Bone marrow (tissue), 2 donors: ENCODE measurements at regions not wholly inside any gene's neighbourhood (a gene's known extent, or its start where the extent isn't known, plus 50 kb on each side); places are given as distances from the start of the nearest gene placed in this dataset.
"Not testable (repeated sequence)": the region's sequence is repeated elsewhere in the genome, so short reads cannot be mapped to it uniquely, and the experiment has no call there.

ENCODE experiments used
- DNase-seq, 2 donors: peaks; one replicate each; lab custom pipeline; 2025; lab: John Stamatoyannopoulos, UW

DNA sequence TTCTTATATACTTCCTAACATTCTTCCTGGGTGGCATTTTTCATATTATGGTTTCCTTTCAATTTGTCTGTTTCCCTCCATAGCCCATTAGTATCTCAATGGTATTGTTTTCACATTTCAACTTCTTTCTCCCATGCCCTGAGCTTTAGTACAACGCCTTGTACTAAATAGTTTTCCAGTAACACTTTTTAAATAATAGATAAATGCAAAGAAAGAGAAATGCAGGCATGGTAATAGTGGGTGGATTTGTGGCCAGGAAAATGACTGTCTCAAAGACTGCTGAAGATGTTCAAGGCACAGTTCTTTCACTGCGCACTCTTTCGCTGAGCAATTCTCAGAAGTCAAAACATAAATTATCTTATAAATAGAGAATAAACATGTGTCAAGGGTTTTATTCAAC lies 145.1 kb downstream of the LCA5 start:
- no peak for DNase-seq

DNA sequence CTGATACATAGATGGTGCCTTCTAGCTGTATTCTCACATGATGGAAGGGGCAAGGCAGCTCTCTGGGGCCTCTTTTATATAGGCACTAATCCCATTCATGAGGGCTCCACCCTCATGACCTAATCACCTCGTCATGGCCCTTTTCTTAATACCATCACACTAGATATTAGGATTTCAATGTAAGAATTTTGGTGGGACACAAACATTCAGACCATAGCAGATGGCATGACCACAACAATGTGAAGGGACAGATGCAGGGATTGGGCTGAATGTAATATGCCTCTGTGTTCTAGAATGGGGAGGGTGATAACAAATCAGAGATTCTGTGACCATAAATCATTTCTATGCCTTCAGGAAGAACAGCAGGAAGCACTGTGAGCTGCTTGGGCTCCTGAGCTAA lies 145.8 kb downstream of the LCA5 start:
- DNase-seq = no peak

DNA sequence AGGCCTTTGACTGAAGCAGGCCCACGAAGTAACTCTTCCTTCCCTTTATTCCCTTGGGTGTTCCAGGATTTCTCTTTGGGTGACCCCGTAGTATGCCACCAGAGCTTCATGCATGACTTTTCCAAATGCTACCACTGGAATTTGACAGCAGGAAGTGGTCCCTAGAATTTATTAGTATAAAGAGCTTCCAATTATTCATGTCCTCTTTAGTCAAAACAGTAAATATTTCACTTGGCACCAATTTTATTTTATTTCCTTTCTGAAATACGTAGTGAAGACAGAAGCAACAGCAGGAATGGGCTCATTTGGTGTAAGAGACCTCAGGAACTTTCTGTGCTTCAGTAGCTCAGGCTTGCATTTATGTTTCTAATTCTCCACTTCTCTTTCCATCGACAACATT lies 151.3 kb downstream of the LCA5 start:
- DNase-seq = no peak

DNA sequence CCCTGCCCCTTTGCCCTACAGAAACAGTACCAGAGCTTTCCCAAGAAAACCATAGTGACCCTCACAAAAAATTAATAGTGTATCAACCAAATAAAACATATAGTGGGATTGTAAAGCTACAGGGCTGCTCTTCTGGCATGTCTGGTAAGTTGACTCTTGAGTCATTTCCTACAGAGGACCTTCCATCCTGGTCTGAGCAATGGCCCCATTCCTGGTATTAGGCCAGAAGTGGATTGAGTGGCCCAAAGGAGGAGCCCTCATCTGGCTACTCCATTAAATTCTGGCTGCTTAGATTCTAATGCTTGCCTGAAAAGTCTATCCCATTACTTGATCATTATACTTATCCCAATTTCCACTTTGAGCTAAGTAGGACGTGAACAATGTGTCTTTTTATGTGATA lies 150.9 kb upstream of the HMGN3 start:
- no peak for DNase-seq

DNA sequence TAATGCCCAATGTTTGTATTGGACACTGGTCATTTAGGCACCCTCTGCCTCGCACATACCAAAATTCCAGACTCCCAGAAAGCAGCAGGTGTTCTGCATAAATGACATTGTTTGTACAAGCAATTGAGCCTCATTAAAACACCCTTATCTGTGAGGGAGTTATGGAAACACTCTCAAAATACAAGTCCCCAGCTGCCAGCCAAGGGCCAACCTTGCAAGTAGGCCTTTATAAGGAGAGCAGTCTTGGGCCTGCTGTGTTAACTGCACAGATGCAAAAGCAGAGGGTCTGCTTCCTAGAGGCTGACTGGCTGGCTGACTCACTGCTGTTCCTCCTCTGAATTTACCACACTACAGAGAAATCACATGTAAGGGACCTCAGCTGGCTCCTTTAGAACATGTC lies 150.4 kb upstream of the HMGN3 start:
- DNase-seq = no peak

DNA sequence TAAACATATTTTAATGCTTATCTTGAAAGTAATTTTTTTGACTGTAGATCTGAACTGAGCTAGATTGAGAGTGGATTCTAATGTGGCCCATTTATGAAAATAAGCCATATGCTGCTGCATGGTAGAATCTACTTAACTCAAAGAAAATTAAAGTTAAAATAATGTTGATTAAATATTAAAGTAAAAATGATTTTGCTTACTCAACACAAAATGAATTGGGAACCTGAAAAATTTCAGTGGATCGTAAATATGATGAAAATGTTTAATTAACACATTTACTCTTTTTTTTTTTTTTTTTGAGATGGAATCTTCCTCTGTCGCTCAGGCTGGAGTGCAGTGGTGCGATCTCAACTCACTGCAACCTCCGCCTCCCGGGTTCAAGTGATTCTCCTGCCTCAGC lies 144.5 kb upstream of the HMGN3 start:
- no peak for DNase-seq

DNA sequence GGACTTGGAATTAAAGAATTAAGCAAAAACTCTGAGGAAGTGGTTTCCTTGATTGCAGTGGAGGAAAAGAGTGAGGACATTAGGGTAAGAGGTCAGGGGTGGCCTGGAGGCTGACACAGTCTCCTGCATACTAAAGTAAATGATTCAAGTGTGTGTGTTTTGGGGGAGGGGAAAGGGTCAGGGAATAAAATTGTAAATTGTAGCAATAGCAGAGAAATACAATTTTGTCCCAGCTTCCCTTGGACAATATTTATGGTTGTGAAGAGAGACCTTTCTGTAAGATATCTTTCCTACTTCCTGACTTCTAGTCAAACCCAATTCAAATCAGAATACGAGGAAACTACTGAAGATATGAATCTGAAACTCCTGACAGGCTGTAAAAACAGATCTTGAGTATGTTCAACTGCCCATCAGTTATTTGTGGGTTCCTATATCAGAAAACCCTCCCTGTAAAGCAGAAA lies 143.4 kb upstream of the HMGN3 start:
- DNase-seq = no peak

DNA sequence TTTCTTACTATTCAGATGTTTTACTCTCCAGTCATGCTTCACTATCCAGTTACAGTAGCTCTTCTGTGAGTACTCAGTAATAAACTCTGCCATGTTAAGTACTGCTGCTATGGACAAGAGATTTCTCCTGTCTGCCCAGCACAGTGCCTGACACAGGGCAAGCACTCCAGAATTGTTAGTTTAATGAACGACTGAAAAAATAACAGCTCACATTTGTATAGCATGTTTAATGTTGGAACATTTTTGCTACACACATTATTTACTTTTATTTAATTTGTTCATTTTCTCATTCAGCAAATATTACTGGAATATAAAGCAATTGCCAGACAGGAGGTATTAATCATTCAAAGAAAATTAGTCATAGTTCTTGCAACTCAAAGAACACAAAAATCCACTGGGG lies 142.6 kb upstream of the HMGN3 start:
- DNase-seq = no peak

DNA sequence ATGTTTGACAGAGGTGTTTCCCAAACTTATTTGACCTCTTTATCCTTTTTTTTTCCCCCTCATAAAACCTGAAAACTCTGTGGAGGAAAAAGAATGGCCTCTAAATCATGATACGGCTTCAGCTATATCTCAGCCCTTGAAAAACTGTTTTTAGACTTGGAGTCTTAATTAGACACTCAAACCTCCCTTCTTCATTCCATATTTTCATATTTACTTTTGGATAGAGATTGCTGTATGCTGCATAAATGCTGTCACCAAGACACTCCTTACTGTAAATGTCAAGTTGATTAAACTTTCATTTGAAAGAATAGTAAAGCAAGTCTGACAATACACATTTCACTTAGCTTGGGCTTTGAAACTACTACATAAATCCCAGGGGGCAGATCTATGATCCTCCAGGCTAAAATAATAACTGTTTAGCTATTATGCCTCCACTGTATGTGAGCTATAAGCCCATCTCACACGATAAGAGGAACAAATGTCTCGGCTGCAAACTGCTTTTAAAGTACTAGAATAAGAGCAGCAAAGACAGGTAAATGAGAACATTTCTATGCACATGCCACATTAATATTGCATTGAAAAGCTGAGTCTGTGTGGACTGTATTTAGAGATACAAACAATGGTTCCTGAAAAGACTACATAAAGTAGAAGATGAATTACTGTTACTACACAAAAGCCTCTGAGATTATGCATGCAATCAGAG lies 141.3 kb upstream of the HMGN3 start:
- no peak for DNase-seq

DNA sequence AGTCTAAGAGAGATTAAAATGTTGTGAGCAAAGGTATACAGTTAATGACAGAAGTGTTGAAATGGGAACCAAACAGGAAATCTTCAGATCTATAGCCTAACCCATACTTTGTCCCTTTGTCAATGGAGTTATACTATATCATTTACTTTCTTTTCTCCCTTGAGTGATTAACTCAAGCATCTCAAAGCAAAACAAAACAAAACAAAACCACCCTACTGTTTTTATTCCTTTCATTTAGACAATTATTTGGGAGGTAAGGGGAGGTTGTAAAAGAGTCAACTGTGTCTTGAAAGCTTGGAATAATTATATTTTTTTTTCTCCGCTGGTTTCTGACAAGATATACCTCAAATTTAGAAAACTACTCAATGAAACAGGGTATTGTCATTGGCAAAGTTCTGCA lies 139.8 kb upstream of the HMGN3 start:
- no peak for DNase-seq

DNA sequence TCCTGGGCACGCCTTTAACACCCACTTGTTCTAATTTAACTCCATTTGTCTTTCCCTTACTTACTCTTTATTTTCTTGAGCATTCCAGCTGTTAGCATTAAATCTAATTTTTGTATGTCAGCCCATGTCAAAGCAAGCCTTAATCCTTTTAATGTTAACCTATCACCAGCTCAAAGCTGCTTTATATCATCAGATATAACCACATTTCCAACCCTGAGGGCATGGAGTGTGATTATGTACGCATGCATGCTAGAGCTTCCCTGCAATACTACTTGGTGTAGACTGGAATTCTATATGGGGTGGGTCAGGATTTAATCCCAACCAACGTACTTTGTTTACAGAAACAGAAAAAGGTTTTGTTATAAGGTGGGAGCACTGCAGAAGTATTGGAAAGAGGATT lies 139.4 kb upstream of the HMGN3 start:
- DNase-seq = no peak

DNA sequence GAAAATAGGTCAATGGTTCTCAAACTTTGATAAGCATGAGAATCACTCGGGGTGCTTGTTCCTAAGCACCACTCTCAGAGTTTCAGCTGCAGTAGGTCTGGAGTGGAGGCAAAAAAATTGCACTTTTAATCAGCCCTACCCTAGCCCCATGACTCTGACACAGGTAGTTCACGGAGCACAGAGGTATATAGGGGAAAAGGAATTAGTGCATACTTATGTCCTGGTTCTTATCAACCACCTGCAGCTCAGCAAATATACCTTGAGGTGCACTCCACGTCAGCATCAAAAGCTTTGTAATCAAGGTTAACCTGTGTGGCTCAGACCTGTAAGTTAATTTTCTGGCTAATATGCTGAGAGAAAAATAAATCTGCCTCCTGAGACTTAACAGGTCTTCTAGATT lies 138.8 kb upstream of the HMGN3 start:
- no peak for DNase-seq

DNA sequence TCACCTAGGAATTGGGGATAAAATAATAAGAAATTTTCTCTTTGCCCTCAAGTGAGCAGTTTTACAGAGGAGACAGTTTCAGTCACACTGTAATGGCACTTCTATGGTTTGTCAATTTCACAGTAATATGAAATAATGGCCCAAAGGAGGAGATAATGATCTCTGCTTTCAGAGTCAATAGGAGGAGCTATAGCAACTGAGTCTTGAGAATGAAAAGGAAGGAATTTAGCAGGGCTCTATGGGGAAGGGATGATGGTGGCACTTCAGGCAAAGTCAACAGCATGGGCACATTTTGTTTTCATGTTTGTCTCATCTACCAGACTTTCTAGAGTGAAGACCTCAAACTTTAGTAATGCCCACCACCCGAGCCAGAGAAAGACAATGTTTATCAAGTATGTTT lies 138.3 kb upstream of the HMGN3 start:
- no peak for DNase-seq

DNA sequence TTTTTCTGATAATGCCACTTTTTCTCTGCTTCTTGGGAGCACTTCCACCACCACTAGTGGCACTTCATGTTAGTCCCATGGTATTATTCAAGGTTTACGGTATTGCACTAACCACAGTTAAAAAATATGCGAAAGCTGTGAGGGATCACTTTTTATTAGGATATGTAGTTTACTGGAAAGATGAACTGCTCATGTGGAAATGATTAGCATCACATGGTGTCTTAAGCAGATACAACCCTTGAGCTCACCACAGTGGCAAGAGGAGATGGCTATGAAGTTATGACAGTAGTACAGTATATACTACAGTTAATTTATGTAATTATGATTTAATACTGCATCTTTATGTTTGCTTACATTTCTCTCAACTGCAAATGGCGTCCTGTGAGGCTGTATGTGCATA lies 134.5 kb upstream of the HMGN3 start:
- DNase-seq = no peak

DNA sequence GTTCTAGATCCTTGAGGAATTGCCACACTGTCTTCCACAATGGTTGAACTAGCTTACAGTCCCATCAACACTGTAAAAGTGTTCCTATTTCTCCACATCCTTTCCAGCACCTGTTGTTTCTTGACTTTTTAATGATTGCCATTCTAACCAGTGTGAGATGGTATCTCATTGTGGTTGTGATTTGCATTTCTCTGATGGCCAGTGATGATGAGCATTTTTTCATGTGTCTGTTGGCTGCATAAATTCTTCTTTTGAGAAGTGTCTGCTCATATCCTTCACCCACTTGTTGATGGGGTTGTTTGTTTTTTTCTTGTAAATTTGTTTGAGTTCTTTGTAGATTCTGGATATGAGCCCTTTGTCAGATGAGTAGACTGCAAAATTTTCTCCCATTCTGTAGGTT lies 129.0 kb upstream of the HMGN3 start:
- not testable (repeated sequence) for DNase-seq

DNA sequence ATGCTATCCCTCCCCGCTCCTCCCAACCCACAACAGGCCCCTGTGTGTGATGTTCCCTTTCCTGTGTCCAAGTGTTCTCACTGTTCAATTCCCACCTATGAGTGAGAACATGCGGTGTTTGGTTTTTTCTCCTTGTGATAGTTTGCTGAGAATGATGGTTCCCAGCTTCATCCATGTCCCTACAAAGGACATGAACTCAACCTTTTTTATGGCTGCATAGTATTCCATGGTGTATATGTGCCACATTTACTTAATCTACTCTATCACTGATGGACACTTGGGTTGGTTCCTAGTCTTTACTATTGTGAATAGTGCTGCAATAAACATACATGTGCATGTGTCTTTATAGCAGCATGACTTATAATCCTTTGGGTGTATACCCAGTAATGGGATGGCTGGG lies 126.6 kb upstream of the HMGN3 start:
- DNase-seq = not testable (repeated sequence)

DNA sequence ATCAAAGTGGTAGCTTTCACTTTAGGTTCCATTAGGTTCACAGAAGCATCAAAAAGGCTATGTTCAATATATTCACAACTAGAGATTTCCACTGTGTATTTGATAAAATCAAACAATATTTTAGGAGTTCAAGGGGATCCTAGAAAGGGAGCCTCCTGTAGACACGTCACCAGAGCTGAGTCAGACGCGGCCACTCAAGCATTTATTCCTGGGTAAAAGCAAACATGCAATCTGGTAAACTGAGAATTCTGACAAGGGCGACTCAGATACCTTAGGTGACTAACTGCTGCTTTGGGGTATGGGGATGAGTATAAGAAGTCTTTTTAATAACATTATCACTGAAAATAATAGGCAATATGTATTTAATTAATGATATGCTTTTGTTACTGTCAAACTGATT lies 118.7 kb upstream of the HMGN3 start:
- no peak for DNase-seq

DNA sequence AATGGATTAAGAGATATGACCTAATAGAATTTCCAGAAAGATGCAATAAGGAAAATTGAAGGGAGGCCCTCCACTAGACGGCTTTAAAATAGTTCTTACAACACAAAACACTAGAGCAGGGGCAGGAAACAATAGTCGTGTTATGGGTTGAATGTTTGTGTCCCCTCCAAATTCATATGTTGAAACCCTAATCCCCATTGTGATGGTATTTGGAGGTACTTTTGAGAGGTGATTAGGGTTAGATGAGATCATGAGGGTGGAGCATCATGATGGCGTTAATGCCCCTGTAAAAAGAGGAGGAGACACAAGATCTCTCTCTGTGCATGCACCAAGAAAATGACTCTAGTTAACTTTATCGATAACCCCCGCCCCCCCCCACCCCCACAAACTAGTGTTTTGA lies 104.0 kb upstream of the HMGN3 start:
- DNase-seq = no peak

DNA sequence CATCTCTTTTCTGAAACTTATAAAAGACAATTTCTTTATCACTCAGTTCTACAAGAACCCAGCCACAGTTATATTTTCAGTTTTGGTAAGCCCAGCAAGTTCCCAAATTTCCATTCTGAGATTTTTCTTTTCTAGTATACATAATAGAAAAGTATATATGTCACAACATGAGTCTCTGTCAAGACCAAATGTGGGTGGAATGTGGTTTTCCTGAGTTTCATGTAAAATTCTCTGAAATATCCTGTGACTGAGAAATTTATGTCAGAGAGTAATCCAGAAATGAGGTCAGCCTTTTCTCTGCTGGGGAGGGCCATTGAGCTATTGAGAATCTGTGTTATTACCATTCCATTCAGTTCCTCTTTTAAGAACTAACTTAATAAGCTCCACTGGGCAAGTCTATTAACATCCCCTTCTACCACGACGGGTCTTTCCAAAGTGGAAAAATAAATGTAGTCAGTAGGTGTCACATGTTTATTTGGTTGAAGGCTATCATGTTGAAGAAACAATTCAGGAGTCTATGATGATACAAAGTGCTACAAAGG lies 100.7 kb upstream of the HMGN3 start:
- peak in 1 of 2 donors; percentile 11 for DNase-seq

DNA sequence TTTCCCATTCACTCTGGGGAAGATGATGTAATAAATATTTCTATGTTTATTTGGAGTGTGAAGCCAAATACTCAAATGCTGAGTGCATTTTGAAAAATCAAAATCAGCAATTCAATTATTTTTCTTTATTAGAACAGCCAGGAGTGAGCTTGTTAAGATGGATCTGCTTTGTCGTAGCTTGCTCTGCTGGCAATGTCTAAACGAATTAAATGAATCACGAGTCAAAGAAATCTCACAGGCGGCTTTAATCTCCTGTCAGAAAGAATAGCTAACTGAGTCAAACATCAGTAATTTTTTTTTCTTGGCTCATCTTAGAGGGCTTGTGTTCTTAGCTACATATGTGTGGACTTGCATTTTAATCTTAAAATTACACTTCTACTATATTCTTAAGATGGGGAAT lies 100.2 kb upstream of the HMGN3 start:
- DNase-seq = no peak

DNA sequence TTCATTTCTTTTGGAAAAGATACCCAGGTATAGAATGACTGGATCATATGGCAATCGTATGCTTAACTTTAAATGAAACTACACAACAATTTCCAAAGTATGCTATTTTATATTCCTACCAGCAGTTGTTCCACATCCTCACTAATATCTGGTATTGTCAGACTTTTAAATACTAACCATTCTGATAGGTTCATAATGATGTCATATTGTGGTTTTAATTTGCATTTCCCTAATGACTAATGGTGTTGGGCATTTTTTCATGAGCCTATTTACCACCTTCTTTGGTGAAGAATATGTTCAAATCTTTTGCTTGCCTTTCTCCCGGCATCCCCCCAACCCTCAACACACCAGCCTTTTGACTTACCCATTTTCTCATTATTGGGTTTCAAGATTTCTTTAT lies 96.2 kb upstream of the HMGN3 start:
- no peak for DNase-seq

DNA sequence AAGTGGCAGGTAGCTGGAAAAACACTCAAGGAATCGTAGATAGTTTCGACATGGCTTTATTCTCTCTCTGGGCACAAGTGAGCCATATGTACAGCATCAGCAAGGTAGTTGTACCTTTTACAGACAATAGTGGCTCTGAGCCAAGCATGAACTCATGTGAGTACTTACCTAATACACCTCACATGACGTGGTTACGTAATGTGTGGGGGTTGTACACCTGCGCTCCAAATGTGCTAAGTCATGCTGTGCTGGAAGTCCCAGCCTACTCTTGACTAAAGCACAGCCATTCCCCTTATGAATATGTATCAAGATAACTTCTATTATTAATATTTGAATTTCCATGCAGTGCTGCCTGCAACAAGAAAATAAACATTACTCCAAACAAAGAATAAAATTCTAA lies 78.8 kb upstream of the HMGN3 start:
- DNase-seq = no peak

DNA sequence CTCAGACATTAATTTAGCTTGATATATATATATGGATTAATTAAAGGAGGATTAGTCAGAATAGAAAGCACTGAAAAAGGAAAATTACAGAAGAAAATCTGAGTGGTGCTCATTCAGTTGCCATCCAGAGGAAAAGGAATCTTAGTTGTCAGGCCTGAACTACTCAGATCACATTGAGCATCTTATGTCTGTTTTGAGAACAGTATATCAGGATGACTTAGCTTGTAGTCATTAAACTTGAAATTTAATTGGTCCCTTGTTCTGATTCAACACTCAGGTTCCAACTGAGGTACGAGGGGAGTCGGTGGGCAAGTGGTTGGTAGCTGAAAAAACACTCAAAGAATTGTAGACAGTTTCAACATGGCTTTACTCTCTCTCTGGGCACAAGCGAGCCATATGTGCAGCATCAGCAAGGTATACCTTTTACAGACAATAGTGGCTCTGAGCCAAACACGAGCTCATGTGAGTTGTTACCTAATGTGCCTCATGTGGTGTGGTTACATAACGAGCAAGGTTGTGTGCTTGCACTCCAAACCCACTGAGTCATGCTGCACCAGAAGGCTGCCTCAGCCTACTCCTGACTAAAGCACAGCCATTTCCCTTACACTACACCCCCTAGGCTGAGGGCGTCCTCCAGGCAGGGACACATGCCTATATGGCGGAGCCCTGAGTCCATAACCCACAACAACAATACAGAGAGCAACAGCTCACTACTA lies 73.0 kb upstream of the HMGN3 start:
- DNase-seq = no peak

DNA sequence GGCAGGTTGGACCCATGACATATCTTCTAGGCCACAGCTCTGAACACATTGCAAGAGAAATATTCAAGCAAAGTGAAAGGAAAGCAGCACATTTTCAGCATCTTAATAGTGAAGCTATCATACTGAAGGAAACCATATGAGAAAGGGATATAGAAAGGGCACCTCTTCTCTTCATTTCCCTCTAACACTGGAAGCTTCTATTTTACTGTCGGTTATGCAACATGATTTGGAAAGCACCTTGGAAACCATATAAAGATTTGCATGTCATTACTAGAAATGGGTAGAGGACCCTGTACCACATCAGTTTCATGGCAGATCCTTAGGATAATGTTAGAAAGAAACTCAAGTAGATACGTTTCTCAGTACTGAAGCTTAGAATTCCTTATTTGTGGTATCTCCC lies 70.5 kb upstream of the HMGN3 start:
- no peak for DNase-seq
